Caco-2 (cell line): ENCODE measurements at regions not wholly inside any gene's neighbourhood (a gene's known extent, or its start where the extent isn't known, plus 50 kb on each side); places are given as distances from the start of the nearest gene placed in this dataset.

Experiments
- BruUV-seq: library from RNA; stranded (reverse); fragments of 400-500 nt; replicated peaks from 2 replicates; lab custom pipeline; 2021; lab: Mats Ljungman, UMichigan
- CTCF ChIA-PET: fragments of 300-600 bp; sonication (Branson Sonifier 250); formaldehyde crosslinking; loops from one replicate; lab custom pipeline; 2022; ENCODE audit warnings: antibody characterized with exemption; lab: Charles Lee
- POLR2A ChIA-PET: fragments of 300-600 bp; sonication (Branson Sonifier 250); formaldehyde crosslinking; loops from one replicate; lab custom pipeline; 2022; ENCODE audit warnings: antibody characterized with exemption; lab: Charles Lee
- DNase-seq, 2 experiments: peaks; one replicate each; pipeline versions ENCODE4 v3.0.0 to v3.0.0-alpha.2; 2020 to 2022
- H3K27me3 ChIP-seq: replicated peaks from 2 replicates; pipeline ENCODE4 v1.6.0; 2011; ENCODE audit warnings: low read length; ENCODE audit not compliant: control insufficient read depth, insufficient read depth
- H3K36me3 ChIP-seq: 2 replicates; pipeline ENCODE4 v1.5.1; 2011; ENCODE audit warnings: low read length; ENCODE audit not compliant: control insufficient read depth, insufficient read depth
- H3K4me1 ChIP-seq: fragments of 250-450 bp; sonication (Bioruptor Pico); 2 replicates; pipeline ENCODE4 v1.5.1; 2020; ENCODE audit warnings: mild to moderate bottlenecking
- H3K4me3 ChIP-seq: 2 replicates; pipeline ENCODE4 v1.5.1; 2011; ENCODE audit warnings: low read depth, mild to moderate bottlenecking, control low read depth, low read length
- H3K9me3 ChIP-seq: fragments of 250-450 bp; sonication (Bioruptor Pico); 2 replicates; pipeline ENCODE4 v1.5.1; 2020; ENCODE audit warnings: mild to moderate bottlenecking, moderate library complexity
- H3K27ac Mint-ChIP-seq: one replicate; pipeline ENCODE4 v1.8.0; 2022; ENCODE audit warnings: mixed read lengths; ENCODE audit not compliant: unreplicated experiment
- H3K27me3 Mint-ChIP-seq: one replicate; pipeline ENCODE4 v1.8.0; 2022; ENCODE audit warnings: mixed read lengths; ENCODE audit not compliant: insufficient read depth, unreplicated experiment
- H3K36me3 Mint-ChIP-seq: one replicate; pipeline ENCODE4 v1.8.0; 2022; ENCODE audit warnings: mild to moderate bottlenecking, mixed read lengths; ENCODE audit not compliant: insufficient read depth, unreplicated experiment
- H3K4me1 Mint-ChIP-seq: one replicate; pipeline ENCODE4 v1.8.0; 2022; ENCODE audit warnings: low read depth, mixed read lengths; ENCODE audit not compliant: unreplicated experiment
- H3K4me3 Mint-ChIP-seq: one replicate; pipeline ENCODE4 v1.8.0; 2022; ENCODE audit warnings: mild to moderate bottlenecking, moderate library complexity, mixed read lengths; ENCODE audit not compliant: unreplicated experiment
- H3K9me3 Mint-ChIP-seq: one replicate; pipeline ENCODE4 v1.8.0; 2022; ENCODE audit warnings: mixed read lengths; ENCODE audit not compliant: unreplicated experiment
- CTCF ChIP-seq, 2 experiments: fragments of 200-600 bp in 1 of 2; IDR thresholded peaks; 1 replicate in 1 of 2; 2 replicates in 1 of 2; pipeline versions ENCODE4 v1.5.1 to v1.8.0; 2011 to 2022; ENCODE audit warnings: antibody characterized with exemption in 1 of 2, control low read depth in 1 of 2, inconsistent platforms in 1 of 2, low read depth in 1 of 2, low read length in 1 of 2, mild to moderate bottlenecking in 1 of 2, moderate library complexity in 1 of 2; ENCODE audit not compliant: insufficient read depth in 1 of 2, severe bottlenecking in 1 of 2, unreplicated experiment in 1 of 2
- intact Hi-C: fragments of 100-400 bp; cut with micrococcal nuclease; formaldehyde crosslinking; loops from one replicate; pipeline ENCODE4 v1.10.0; 2022; ENCODE audit not compliant: unreplicated experiment

DNA sequence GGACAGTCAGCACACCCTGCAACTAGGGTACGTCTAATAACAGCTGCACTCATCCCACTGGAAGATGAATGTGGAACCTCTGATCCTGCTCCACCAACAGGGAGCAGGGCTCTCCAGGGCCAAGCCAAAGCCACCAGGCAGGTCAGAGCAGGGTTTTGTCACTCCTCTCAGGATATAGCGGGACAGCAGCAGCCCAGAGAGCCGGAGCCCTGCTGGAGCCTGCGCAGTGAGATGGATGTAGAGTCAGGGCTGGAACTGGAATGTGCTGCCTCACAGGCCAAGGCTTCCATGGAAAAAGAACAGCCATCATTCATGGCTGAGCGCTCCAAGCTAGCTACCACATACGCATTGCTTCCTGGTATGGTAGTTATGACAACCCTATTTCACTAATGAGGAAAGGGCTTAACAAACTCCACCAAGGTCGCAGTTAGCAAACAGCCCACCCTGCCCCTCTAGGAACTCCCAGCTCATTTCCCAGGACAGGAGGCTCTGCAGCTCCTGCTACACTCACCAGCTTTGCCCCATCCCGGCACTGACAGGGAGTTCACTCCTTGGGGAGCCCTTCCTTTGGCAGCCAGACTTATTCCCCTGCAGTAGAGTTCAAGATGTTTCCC is 85.2 kb downstream of the HS1BP3 start:
- H3K27me3 Mint-ChIP-seq = no peaks in the 10 kb centered on the region
- CTCF ChIA-PET = interaction anchor here (0.6 kb wide), 1 partner anchor 32 kb away, joined by 3 read pairs; no protein-coding TSS in a partner anchor

GRCh38 chr2:20566331-20566730 is 84.6 kb downstream of the HS1BP3 start:
- intact Hi-C loops = no loop called here
- Histone ChIP-seq H3K9me3 (no peaks in the 10 kb centered on the region), H3K27me3 (no peaks in the 10 kb centered on the region), H3K4me3 (no peak overlapping the region), H3K4me1 (peaks cover 23% of the 10 kb centered on the region), H3K36me3 (no peaks in the 10 kb centered on the region)
- no peak for TF ChIP-seq CTCF (IDR thresholded peaks at IDR 0.05; ENCODE audit: insufficient read depth in 1 of 2, low read depth in 1 of 2, low read length in 1 of 2, severe bottlenecking in 1 of 2, unreplicated experiment in 1 of 2)
- ChIA-PET CTCF (interaction anchor here (0.6 kb wide), 1 partner anchor 32 kb away, joined by 3 read pairs; no protein-coding TSS in a partner anchor), POLR2A (no interaction called here)
- no peaks in the 10 kb centered on the region for H3K27me3 Mint-ChIP-seq
- no TSS peak for BruUV-seq
- no peak overlapping the region for H3K27ac Mint-ChIP-seq
- peaks cover 28% of the 10 kb centered on the region for H3K4me1 Mint-ChIP-seq
- H3K9me3 Mint-ChIP-seq = no peaks in the 10 kb centered on the region
- H3K36me3 Mint-ChIP-seq = no peaks in the 10 kb centered on the region
- no peak overlapping the region for H3K4me3 Mint-ChIP-seq
- DNase-seq = no peak

More for the DNA sequence above, 85.2 kb downstream of the HS1BP3 start:
- Mint-ChIP-seq H3K4me3 (no peak overlapping the region), H3K36me3 (no peaks in the 10 kb centered on the region), H3K27ac (no peak overlapping the region), H3K4me1 (peaks cover 28% of the 10 kb centered on the region), H3K9me3 (no peaks in the 10 kb centered on the region)
- Histone ChIP-seq H3K36me3 (no peaks in the 10 kb centered on the region), H3K9me3 (no peaks in the 10 kb centered on the region), H3K4me1 (peaks cover 23% of the 10 kb centered on the region), H3K4me3 (no peak overlapping the region), H3K27me3 (no peaks in the 10 kb centered on the region)
- POLR2A ChIA-PET = no interaction called here
- intact Hi-C loops = no loop called here
- no TSS peak for BruUV-seq
- DNase-seq = no peak
- TF ChIP-seq CTCF (IDR thresholded peaks at IDR 0.05; ENCODE audit: insufficient read depth in 1 of 2, low read depth in 1 of 2, low read length in 1 of 2, severe bottlenecking in 1 of 2, unreplicated experiment in 1 of 2) = no peak

GRCh38 chr2:20567159-20567925 is 83.6 kb downstream of the HS1BP3 start:
- Histone ChIP-seq H3K4me3 (no peak overlapping the region), H3K27me3 (no peaks in the 10 kb centered on the region), H3K36me3 (no peaks in the 10 kb centered on the region), H3K4me1 (peaks cover 13% of the 10 kb centered on the region), H3K9me3 (no peaks in the 10 kb centered on the region)
- Mint-ChIP-seq H3K27me3 (no peaks in the 10 kb centered on the region), H3K4me3 (no peak overlapping the region), H3K9me3 (no peaks in the 10 kb centered on the region), H3K27ac (peak overlapping the region; percentile 89), H3K36me3 (no peaks in the 10 kb centered on the region), H3K4me1 (peaks cover 26% of the 10 kb centered on the region)
- no peak for TF ChIP-seq CTCF (IDR thresholded peaks at IDR 0.05; ENCODE audit: insufficient read depth in 1 of 2, low read depth in 1 of 2, low read length in 1 of 2, severe bottlenecking in 1 of 2, unreplicated experiment in 1 of 2)
- ChIA-PET POLR2A (interaction anchor here (1.3 kb wide), 1 partner anchor 121 kb away, joined by 3 read pairs; the partner anchor contains the start of gene RHOB), CTCF (no interaction called here)
- intact Hi-C loops = loop anchor here (1.0 kb wide), 1 partner anchor 26 kb away; no protein-coding TSS in a partner anchor
- peak; percentile 38 to 60 for DNase-seq
- no TSS peak for BruUV-seq
